ENCODE measurements at regions not wholly inside any gene's neighbourhood (a gene's known extent, or its start where the extent isn't known, plus 50 kb on each side); places are given as distances from the start of the nearest gene placed in this dataset.

GRCh38 chr11:19372381-19372780 is 131.6 kb upstream of the E2F8 start:
- H3F3A ChIP-seq (ENCODE audit: control insufficient read depth, insufficient read depth), result no peaks in the 10 kb centered on the region
- H3K27me3 ChIP-seq (ENCODE audit: control insufficient read depth, low read length), result peaks cover 17% of the 10 kb centered on the region
- no peak overlapping the region for H3K27ac ChIP-seq (ENCODE audit: low read depth, low read length)
- no peaks in the 10 kb centered on the region for H4K20me1 ChIP-seq (ENCODE audit: control insufficient read depth, insufficient read depth, low read depth, low read length)
- H3K4me3 ChIP-seq (ENCODE audit: low read length), result no peak overlapping the region
- H3K9me3 ChIP-seq (ENCODE audit: control insufficient read depth, insufficient read depth, low read length), result no peaks in the 10 kb centered on the region
- no peak for TF ChIP-seq CTCF (IDR thresholded peaks at IDR 0.05; ENCODE audit: low read depth, low read length, poor library complexity, severe bottlenecking)
- TF ChIP-seq EZH2phosphoT487 (IDR thresholded peaks at IDR 0.05; ENCODE audit: borderline replicate concordance, low read length), result no peak
- H3K4me2 ChIP-seq (ENCODE audit: low read length), result no peak overlapping the region
- H3K4me1 ChIP-seq (ENCODE audit: control insufficient read depth, low read length), result no peaks in the 10 kb centered on the region
- H3K79me2 ChIP-seq (ENCODE audit: control insufficient read depth, low read length), result no peaks in the 10 kb centered on the region
- no peaks in the 10 kb centered on the region for H3K36me3 ChIP-seq (ENCODE audit: control insufficient read depth, low read length)
- no peaks in the 10 kb centered on the region for H3K9me2 ChIP-seq (replicated peaks; ENCODE audit: control insufficient read depth, low read length)

- peaks cover 17% of the 10 kb centered on the region for H3K27me3 ChIP-seq (ENCODE audit: control insufficient read depth, low read length)
- H4K20me1 ChIP-seq (ENCODE audit: control insufficient read depth, insufficient read depth, low read depth, low read length), result no peaks in the 10 kb centered on the region
- no peak overlapping the region for H3K4me2 ChIP-seq (ENCODE audit: low read length)
- H3K9me2 ChIP-seq (replicated peaks; ENCODE audit: control insufficient read depth, low read length), result no peaks in the 10 kb centered on the region
- H3K79me2 ChIP-seq (ENCODE audit: control insufficient read depth, low read length), result no peaks in the 10 kb centered on the region
- TF ChIP-seq EZH2phosphoT487 (IDR thresholded peaks at IDR 0.05; ENCODE audit: borderline replicate concordance, low read length) (no peak), CTCF (IDR thresholded peaks at IDR 0.05; ENCODE audit: low read depth, low read length, poor library complexity, severe bottlenecking) (no peak)
- no peaks in the 10 kb centered on the region for H3K4me1 ChIP-seq (ENCODE audit: control insufficient read depth, low read length)
- H3F3A ChIP-seq (ENCODE audit: control insufficient read depth, insufficient read depth), result no peaks in the 10 kb centered on the region
- H3K9me3 ChIP-seq (ENCODE audit: control insufficient read depth, insufficient read depth, low read length), result no peaks in the 10 kb centered on the region
- no peak overlapping the region for H3K4me3 ChIP-seq (ENCODE audit: low read length)
- no peaks in the 10 kb centered on the region for H3K36me3 ChIP-seq (ENCODE audit: control insufficient read depth, low read length)
- H3K27ac ChIP-seq (ENCODE audit: low read depth, low read length), result no peak overlapping the region
Observed at GRCh38 chr11:19370100-19370861, 129.5 kb upstream of the E2F8 start.

GRCh38 chr11:19368726-19369375 is 128.1 kb upstream of the E2F8 start:
- Histone ChIP-seq H3K36me3 (ENCODE audit: control insufficient read depth, low read length) (no peaks in the 10 kb centered on the region), H3K4me1 (ENCODE audit: control insufficient read depth, low read length) (no peaks in the 10 kb centered on the region), H4K20me1 (ENCODE audit: control insufficient read depth, insufficient read depth, low read depth, low read length) (no peaks in the 10 kb centered on the region), H3K79me2 (ENCODE audit: control insufficient read depth, low read length) (no peaks in the 10 kb centered on the region), H3K4me3 (ENCODE audit: low read length) (no peak overlapping the region), H3F3A (ENCODE audit: control insufficient read depth, insufficient read depth) (no peaks in the 10 kb centered on the region), H3K9me3 (ENCODE audit: control insufficient read depth, insufficient read depth, low read length) (no peaks in the 10 kb centered on the region), H3K27ac (ENCODE audit: low read depth, low read length) (no peak overlapping the region), H3K27me3 (ENCODE audit: control insufficient read depth, low read length) (peaks cover 17% of the 10 kb centered on the region), H3K4me2 (ENCODE audit: low read length) (no peak overlapping the region), H3K9me2 (replicated peaks; ENCODE audit: control insufficient read depth, low read length) (no peaks in the 10 kb centered on the region)
- TF ChIP-seq EZH2phosphoT487 (IDR thresholded peaks at IDR 0.05; ENCODE audit: borderline replicate concordance, low read length), result no peak
- TF ChIP-seq CTCF (IDR thresholded peaks at IDR 0.05; ENCODE audit: low read depth, low read length, poor library complexity, severe bottlenecking), result no peak
